GM18951 (cell line): ENCODE measurements at regions not wholly inside any gene's neighbourhood (a gene's known extent, or its start where the extent isn't known, plus 50 kb on each side); places are given as distances from the start of the nearest gene placed in this dataset.
"Not testable (repeated sequence)": the region's sequence is repeated elsewhere in the genome, so short reads cannot be mapped to it uniquely, and the experiment has no call there.

ENCODE experiments used
- POLR2A ChIP-seq: IDR thresholded peaks from 4 replicates; pipeline ENCODE4 v1.6.1; 2011; ENCODE audit warnings: mild to moderate bottlenecking; ENCODE audit not compliant: insufficient read length, insufficient read depth; ENCODE audit errors: extremely low read depth
- in situ Hi-C: fragments of 300-500 bp; cut with MboI; formaldehyde crosslinking; loops from one replicate; pipeline ENCODE4 v1.12.0; 2022; ENCODE audit warnings: low sequenced_read_pairs, mixed read lengths, inconsistent platforms; ENCODE audit not compliant: unreplicated experiment

- TF ChIP-seq POLR2A: no peak
Observed at GRCh38 chr10:28470873-28471651, 61.9 kb upstream of the WAC start.

GRCh38 chr10:28471652-28472050, 61.3 kb upstream of the WAC start:
- no peak for TF ChIP-seq POLR2A
- in situ Hi-C loops: no loop called here

More at GRCh38 chr10:28470873-28471651, 61.9 kb upstream of the WAC start:
- in situ Hi-C loops: no loop called here

- no peak for TF ChIP-seq POLR2A
- in situ Hi-C loops: no loop called here
Observed at GRCh38 chr10:28478646-28479045, 54.3 kb upstream of the WAC start.

GRCh38 chr10:28479425-28479865, 53.5 kb upstream of the WAC start:
- in situ Hi-C loops: no loop called here

GRCh38 chr10:28479927-28480627, 52.8 kb upstream of the WAC start:
- TF ChIP-seq POLR2A: no peak
- in situ Hi-C loops: no loop called here

More at GRCh38 chr10:28479425-28479865, 53.5 kb upstream of the WAC start:
- no peak for TF ChIP-seq POLR2A

GRCh38 chr10:28480628-28480965, 52.3 kb upstream of the WAC start:
- no peak for TF ChIP-seq POLR2A
- in situ Hi-C loops: no loop called here

- in situ Hi-C loops: not testable (repeated sequence)
Observed at GRCh38 chr10:28481346-28481745, 51.6 kb upstream of the WAC start.

GRCh38 chr10:28481968-28482367, 51.0 kb upstream of the WAC start:
- in situ Hi-C loops: no loop called here

More at GRCh38 chr10:28481968-28482367, 51.0 kb upstream of the WAC start:
- TF ChIP-seq POLR2A: no peak
